HG03064 (cell line): ENCODE measurements at regions not wholly inside any gene's neighbourhood (a gene's known extent, or its start where the extent isn't known, plus 50 kb on each side); places are given as distances from the start of the nearest gene placed in this dataset.
"Not testable (repeated sequence)": the region's sequence is repeated elsewhere in the genome, so short reads cannot be mapped to it uniquely, and the experiment has no call there.

Experiments used
- ATAC-seq: cut with Tn5 transposase; IDR thresholded peaks from one replicate; pipeline ENCODE4 v1.9.1; 2021; ENCODE audit warnings: low read depth; ENCODE audit not compliant: unreplicated experiment

- ATAC-seq: no peak
Measured at GRCh38 chr2:16416651-16417050, 249.0 kb downstream of the CYRIA start.

- ATAC-seq: not testable (repeated sequence)
Measured at GRCh38 chr2:16415861-16416260, 249.8 kb downstream of the CYRIA start.

GRCh38 chr2:16413947-16414346 lies 251.7 kb downstream of the CYRIA start:
- ATAC-seq: no peak

- no peak for ATAC-seq
Measured at GRCh38 chr2:16413285-16413684, 252.3 kb downstream of the CYRIA start.

GRCh38 chr2:16412321-16413030 lies 253.2 kb downstream of the CYRIA start:
- ATAC-seq: no peak

GRCh38 chr2:16411788-16412187 lies 253.8 kb downstream of the CYRIA start:
- no peak for ATAC-seq

GRCh38 chr2:16409849-16410248 lies 255.8 kb downstream of the CYRIA start:
- ATAC-seq: no peak

- ATAC-seq: no peak
Measured at GRCh38 chr2:16409006-16409390, 256.6 kb downstream of the CYRIA start.

- no peak for ATAC-seq
Measured at GRCh38 chr2:16408331-16409005, 257.2 kb downstream of the CYRIA start.

GRCh38 chr2:16407358-16407757 lies 258.3 kb downstream of the CYRIA start:
- no peak for ATAC-seq

- no peak for ATAC-seq
Measured at GRCh38 chr2:16406496-16407289, 258.9 kb downstream of the CYRIA start.

- no peak for ATAC-seq
Measured at GRCh38 chr2:16405551-16405950, 260.1 kb downstream of the CYRIA start.

- no peak for ATAC-seq
Measured at GRCh38 chr2:16404551-16405300, 260.9 kb downstream of the CYRIA start.

GRCh38 chr2:16404146-16404545 lies 261.5 kb downstream of the CYRIA start:
- ATAC-seq: no peak

- ATAC-seq: no peak
Measured at GRCh38 chr2:16402891-16403290, 262.7 kb downstream of the CYRIA start.

GRCh38 chr2:16401761-16402300 lies 263.8 kb downstream of the CYRIA start:
- ATAC-seq: no peak

GRCh38 chr2:16400127-16400623 lies 265.5 kb downstream of the CYRIA start:
- no peak for ATAC-seq

- ATAC-seq: no peak
Measured at GRCh38 chr2:16398486-16399043, 267.1 kb downstream of the CYRIA start.

- ATAC-seq: no peak
Measured at GRCh38 chr2:16397681-16398475, 267.8 kb downstream of the CYRIA start.
